Fibroblast of lung (primary cell): ENCODE measurements at regions not wholly inside any gene's neighbourhood (a gene's known extent, or its start where the extent isn't known, plus 50 kb on each side); places are given as distances from the start of the nearest gene placed in this dataset.

Source experiments
- DNase-seq, 2 donors: peaks; one replicate each; pipeline versions ENCODE4 v3.0.0 to v3.0.0-alpha.2; 2010; ENCODE audit warnings: low read depth in 2 of 2
- H2AFZ ChIP-seq: 2 replicates; pipeline ENCODE4 v1.5.1; 2012; ENCODE audit warnings: low read length, control low read depth, inconsistent platforms
- H3K27ac ChIP-seq: 2 replicates; pipeline ENCODE4 v1.5.1; 2011; ENCODE audit warnings: low read length, control low read depth; ENCODE audit not compliant: insufficient read depth
- H3K27me3 ChIP-seq: 2 replicates; pipeline ENCODE4 v1.5.1; 2011; ENCODE audit warnings: mild to moderate bottlenecking, low read length; ENCODE audit not compliant: control insufficient read depth, insufficient read depth
- H3K36me3 ChIP-seq: 2 replicates; pipeline ENCODE4 v1.5.1; 2011; ENCODE audit warnings: low read length; ENCODE audit not compliant: control insufficient read depth, insufficient read depth
- H3K4me1 ChIP-seq: 2 replicates; pipeline ENCODE4 v1.5.1; 2011; ENCODE audit warnings: low read length; ENCODE audit not compliant: control insufficient read depth, insufficient read depth; ENCODE audit errors: extremely low read depth
- H3K4me2 ChIP-seq: 2 replicates; pipeline ENCODE4 v1.5.1; 2011; ENCODE audit warnings: low read length, control low read depth; ENCODE audit not compliant: insufficient read depth; ENCODE audit errors: extremely low read depth
- H3K4me3 ChIP-seq, 4 experiments: fragments of 200-600 bp in 1 of 4; sonication (generic) in 1 of 4; replicated peaks in 1 of 4; 2 replicates each; pipeline ENCODE4 v1.5.1; 2011 to 2016; ENCODE audit warnings: low read length in 4 of 4, low read depth in 3 of 4, mild to moderate bottlenecking in 3 of 4, control low read depth in 2 of 4, inconsistent platforms in 1 of 4, mixed read lengths in 1 of 4; ENCODE audit not compliant: insufficient read depth in 1 of 4; ENCODE audit errors: control extremely low read depth in 1 of 4
- H3K79me2 ChIP-seq: 2 replicates; pipeline ENCODE4 v1.5.1; 2012; ENCODE audit warnings: mild to moderate bottlenecking, low read length, inconsistent platforms; ENCODE audit not compliant: control insufficient read depth, insufficient read depth
- H3K9ac ChIP-seq: 2 replicates; pipeline ENCODE4 v1.5.1; 2011; ENCODE audit warnings: mild to moderate bottlenecking, low read length, control low read depth; ENCODE audit not compliant: insufficient read depth
- H3K9me3 ChIP-seq: 2 replicates; pipeline ENCODE4 v1.5.1; 2012; ENCODE audit warnings: low read depth, low read length; ENCODE audit not compliant: control insufficient read depth, insufficient read depth
- H4K20me1 ChIP-seq: 2 replicates; pipeline ENCODE4 v1.5.1; 2011; ENCODE audit warnings: low read length; ENCODE audit not compliant: control insufficient read depth, insufficient read depth; ENCODE audit errors: extremely low read depth
- CTCF ChIP-seq, 2 donors: IDR thresholded peaks in 1 of 2; conservative IDR thresholded peaks in 1 of 2; 1 replicate in 1 of 2; 2 replicates in 1 of 2; pipeline ENCODE4 v1.5.1; 2011 to 2012; ENCODE audit warnings: low read length in 2 of 2, control low read depth in 1 of 2, inconsistent platforms in 1 of 2, low read depth in 1 of 2, mild to moderate bottlenecking in 1 of 2
- EZH2 ChIP-seq: IDR thresholded peaks from 2 replicates; pipeline ENCODE4 v1.5.1; 2012; ENCODE audit warnings: low read length, control low read depth, mild to moderate bottlenecking; ENCODE audit errors: missing control alignments

- H2AFZ ChIP-seq: no peak overlapping the region
- H3K9me3 ChIP-seq: no peaks in the 10 kb centered on the region
- no peak overlapping the region for H3K27ac ChIP-seq
- no peaks in the 10 kb centered on the region for H3K27me3 ChIP-seq
- H3K9ac ChIP-seq: no peak overlapping the region
- H3K36me3 ChIP-seq: no peaks in the 10 kb centered on the region
- no peak overlapping the region for H3K4me2 ChIP-seq
- H3K4me3 ChIP-seq: no peak overlapping the region
- TF ChIP-seq EZH2 (no peak), CTCF (conservative IDR thresholded peaks at IDR 0.05 in 1 of 2, IDR thresholded peaks at IDR 0.05 in 1 of 2; ENCODE audit: low read depth in 1 of 2, low read length in 2 of 2) (no peak)
- no peak for DNase-seq
- H4K20me1 ChIP-seq: no peaks in the 10 kb centered on the region
- peaks cover 19% of the 10 kb centered on the region for H3K4me1 ChIP-seq
- no peaks in the 10 kb centered on the region for H3K79me2 ChIP-seq
These were observed 138.5 kb upstream of the PRKCQ start for GRCh38 chr10:6718550-6718949.

- Histone ChIP-seq H3K36me3 (no peaks in the 10 kb centered on the region), H3K4me3 (no peak overlapping the region), H3K4me1 (peaks cover 5% of the 10 kb centered on the region), H3K9me3 (no peaks in the 10 kb centered on the region), H3K27me3 (peaks cover under 1% of the 10 kb centered on the region), H3K4me2 (no peak overlapping the region), H2AFZ (no peak overlapping the region), H4K20me1 (no peaks in the 10 kb centered on the region), H3K9ac (no peak overlapping the region), H3K27ac (no peak overlapping the region), H3K79me2 (no peaks in the 10 kb centered on the region)
- TF ChIP-seq EZH2: no peak
- no peak for TF ChIP-seq CTCF (conservative IDR thresholded peaks at IDR 0.05 in 1 of 2, IDR thresholded peaks at IDR 0.05 in 1 of 2; ENCODE audit: low read depth in 1 of 2, low read length in 2 of 2)
- peak; percentile 42 to 81 for DNase-seq
These were observed 136.4 kb upstream of the PRKCQ start for GRCh38 chr10:6716516-6716915.

GRCh38 chr10:6713716-6714115, 133.6 kb upstream of the PRKCQ start:
- Histone ChIP-seq H3K4me3 (no peak overlapping the region), H3K9ac (no peak overlapping the region), H3K36me3 (no peaks in the 10 kb centered on the region), H3K9me3 (no peaks in the 10 kb centered on the region), H2AFZ (no peak overlapping the region), H3K79me2 (no peaks in the 10 kb centered on the region), H3K27me3 (peaks cover 3% of the 10 kb centered on the region), H3K4me2 (no peak overlapping the region), H3K4me1 (no peaks in the 10 kb centered on the region), H4K20me1 (no peaks in the 10 kb centered on the region), H3K27ac (no peak overlapping the region)
- no peak for DNase-seq
- TF ChIP-seq CTCF (conservative IDR thresholded peaks at IDR 0.05 in 1 of 2, IDR thresholded peaks at IDR 0.05 in 1 of 2; ENCODE audit: low read depth in 1 of 2, low read length in 2 of 2): no peak
- no peak for TF ChIP-seq EZH2
